Adrenal gland (tissue), 9 donors: ENCODE measurements at regions not wholly inside any gene's neighbourhood (a gene's known extent, or its start where the extent isn't known, plus 50 kb on each side); places are given as distances from the start of the nearest gene placed in this dataset.

ENCODE experiments used
- DNase-seq, 7 donors: peaks; one replicate each; pipeline ENCODE4 v3.0.0-alpha.2; 2019 to 2020
- H3K27ac ChIP-seq, 5 donors: fragments of 200-600 bp; sonication (generic) in 4 of 5; 1 replicate in 3 of 5; 2 replicates in 2 of 5; pipeline versions ENCODE4 v1.5.1 to v1.8.0; 2016 to 2020; ENCODE audit warnings: mild to moderate bottlenecking in 1 of 5
- H3K27me3 ChIP-seq: fragments of 200-600 bp; 2 replicates; pipeline ENCODE4 v1.8.0; 2021
- H3K36me3 ChIP-seq, 2 donors: fragments of 200-600 bp; replicated peaks in 1 of 2; 1 replicate in 1 of 2; 2 replicates in 1 of 2; pipeline versions ENCODE4 v1.5.1 to v1.8.0; 2018 to 2022
- H3K4me1 ChIP-seq, 2 donors: fragments of 200-600 bp; replicated peaks in 1 of 2; 1 replicate in 1 of 2; 2 replicates in 1 of 2; pipeline versions ENCODE4 v1.5.1 to v1.8.0; 2018 to 2021
- H3K4me3 ChIP-seq, 4 donors: fragments of 200-600 bp; sonication (generic) in 3 of 4; one replicate each; pipeline ENCODE4 v1.5.1; 2016 to 2018
- H3K9me3 ChIP-seq, 3 donors: fragments of 200-600 bp; sonication (generic) in 1 of 3; replicated peaks in 1 of 3; 1 replicate in 2 of 3; 2 replicates in 1 of 3; pipeline versions ENCODE4 v1.5.1 to v1.8.0; 2016 to 2021
- POLR2A ChIP-seq, 2 donors: fragments of 450-650 bp; IDR thresholded peaks; one replicate each; pipeline ENCODE4 v1.6.1; 2017; ENCODE audit warnings: antibody characterized with exemption in 2 of 2, mild to moderate bottlenecking in 2 of 2, moderate library complexity in 1 of 2
- WGBS, 4 donors: extraction: QIAGEN DNeasy Blood & Tissue Kit in 2 of 4; methylation state at CpG; one replicate each; pipeline versions ENCODE4 v1.1.5 to v1.1.7; 2013 to 2017; 5-methylcytosine and 5-hydroxymethylcytosine counted together
- intact Hi-C, 2 donors: fragments of 100-400 bp; cut with DNase I; formaldehyde crosslinking; loops; one replicate each; pipeline versions ENCODE4 v1.14.1 to v1.15.0; 2022 to 2023
- TF ChIP-seq, protein P1 (sequence below), 6 experiments: fragments of 450-650 bp in 4 of 6; fragments of 200-600 bp in 2 of 6; sonication (generic) in 1 of 6; IDR thresholded peaks; 1 replicate in 5 of 6; 2 replicates in 1 of 6; pipeline versions ENCODE4 v1.5.1 to v1.8.0; 2016 to 2021; ENCODE audit warnings: antibody characterized with exemption in 6 of 6, mild to moderate bottlenecking in 2 of 6, moderate library complexity in 1 of 6
- donor health status: healthy with polysubstance abuse.
- donor health status: Bipolar disorder and iron deficiency.
- donor health status: DM: yes; HTN: yes; CAD: no.
- donor health status: DM: no; HTN: no; CAD: no.
- donor health status: DM: no; HTN: no; CAD: no.

- TF ChIP-seq POLR2A (IDR thresholded peaks at IDR 0.05) = no peak
- TF ChIP-seq, protein P1, sequence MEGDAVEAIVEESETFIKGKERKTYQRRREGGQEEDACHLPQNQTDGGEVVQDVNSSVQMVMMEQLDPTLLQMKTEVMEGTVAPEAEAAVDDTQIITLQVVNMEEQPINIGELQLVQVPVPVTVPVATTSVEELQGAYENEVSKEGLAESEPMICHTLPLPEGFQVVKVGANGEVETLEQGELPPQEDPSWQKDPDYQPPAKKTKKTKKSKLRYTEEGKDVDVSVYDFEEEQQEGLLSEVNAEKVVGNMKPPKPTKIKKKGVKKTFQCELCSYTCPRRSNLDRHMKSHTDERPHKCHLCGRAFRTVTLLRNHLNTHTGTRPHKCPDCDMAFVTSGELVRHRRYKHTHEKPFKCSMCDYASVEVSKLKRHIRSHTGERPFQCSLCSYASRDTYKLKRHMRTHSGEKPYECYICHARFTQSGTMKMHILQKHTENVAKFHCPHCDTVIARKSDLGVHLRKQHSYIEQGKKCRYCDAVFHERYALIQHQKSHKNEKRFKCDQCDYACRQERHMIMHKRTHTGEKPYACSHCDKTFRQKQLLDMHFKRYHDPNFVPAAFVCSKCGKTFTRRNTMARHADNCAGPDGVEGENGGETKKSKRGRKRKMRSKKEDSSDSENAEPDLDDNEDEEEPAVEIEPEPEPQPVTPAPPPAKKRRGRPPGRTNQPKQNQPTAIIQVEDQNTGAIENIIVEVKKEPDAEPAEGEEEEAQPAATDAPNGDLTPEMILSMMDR (IDR thresholded peaks at IDR 0.05) = no peak
- H3K36me3 ChIP-seq = no peaks in the 10 kb centered on the region
- intact Hi-C loops = no loop called here
- DNase-seq = no peak
- H3K4me1 ChIP-seq = no peaks in the 10 kb centered on the region
- H3K27ac ChIP-seq = no peak overlapping the region
- 70 to 82% (median 75%) methylated on average over 6 of the region's 6 CpGs for WGBS, 4 donors
- no peaks in the 10 kb centered on the region for H3K27me3 ChIP-seq
- no peaks in the 10 kb centered on the region for H3K9me3 ChIP-seq
- no peak overlapping the region for H3K4me3 ChIP-seq
These were observed 243.7 kb upstream of the MGMT start for GRCh38 chr10:129223363-129223762.

GRCh38 chr10:129224065-129224464 lies 243.0 kb upstream of the MGMT start:
- H3K4me3 ChIP-seq = no peak overlapping the region
- no peaks in the 10 kb centered on the region for H3K36me3 ChIP-seq
- H3K27ac ChIP-seq = no peak overlapping the region
- no peak for DNase-seq
- 77 to 83% (median 80%) methylated on average over 4 of the region's 4 CpGs for WGBS, 4 donors
- intact Hi-C loops = no loop called here
- TF ChIP-seq, protein P1 (IDR thresholded peaks at IDR 0.05) = no peak
- TF ChIP-seq POLR2A (IDR thresholded peaks at IDR 0.05) = no peak
- no peaks in the 10 kb centered on the region for H3K27me3 ChIP-seq
- H3K9me3 ChIP-seq = no peaks in the 10 kb centered on the region
- H3K4me1 ChIP-seq = no peaks in the 10 kb centered on the region

- intact Hi-C loops = no loop called here
- H3K36me3 ChIP-seq = no peaks in the 10 kb centered on the region
- WGBS, 4 donors = 80 to 91% (median 90%) methylated on average over 9 of the region's 9 CpGs
- DNase-seq = no peak
- H3K4me3 ChIP-seq = no peak overlapping the region
- no peaks in the 10 kb centered on the region for H3K27me3 ChIP-seq
- no peak overlapping the region for H3K27ac ChIP-seq
- TF ChIP-seq, protein P1 (IDR thresholded peaks at IDR 0.05) = no peak
- no peak for TF ChIP-seq POLR2A (IDR thresholded peaks at IDR 0.05)
- no peaks in the 10 kb centered on the region for H3K9me3 ChIP-seq
- no peaks in the 10 kb centered on the region for H3K4me1 ChIP-seq
These were observed 235.2 kb upstream of the MGMT start for GRCh38 chr10:129231821-129232220.

DNA sequence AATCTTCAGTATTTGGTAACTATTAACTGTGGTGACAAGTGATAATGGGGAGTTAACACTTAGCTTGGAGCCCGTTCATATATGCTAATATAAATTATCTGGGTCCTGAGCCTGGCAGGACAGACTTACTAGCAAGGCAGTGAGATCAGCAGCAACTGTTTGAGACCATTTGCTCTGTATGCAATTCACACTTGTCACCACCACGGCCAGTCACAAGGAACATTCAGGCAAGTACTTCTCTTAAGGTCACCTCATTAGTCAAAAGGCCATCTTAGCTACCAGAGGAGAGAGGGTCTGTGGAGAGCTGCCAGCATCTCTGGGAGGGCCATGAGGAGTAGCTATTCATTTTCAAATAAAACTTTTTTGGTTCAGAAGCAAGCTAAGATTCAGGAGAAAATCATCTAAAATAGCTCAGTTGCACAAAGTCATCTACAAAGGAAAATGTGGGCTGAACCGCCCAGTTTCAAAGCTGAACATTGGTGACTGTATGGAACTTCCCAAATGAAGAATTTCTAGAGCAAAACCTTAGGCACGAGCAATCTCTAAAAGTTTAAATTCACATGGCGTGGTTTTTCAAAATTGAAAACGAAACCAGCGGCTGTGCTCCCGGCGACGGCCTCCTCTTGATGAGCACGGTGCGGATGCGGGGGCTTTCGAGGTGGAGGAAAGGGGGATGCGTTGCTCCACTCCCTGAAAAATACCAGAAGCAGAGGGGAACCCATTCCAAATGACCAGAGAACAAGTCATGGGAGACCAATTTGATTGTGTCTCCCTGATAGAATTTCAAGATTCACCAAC lies 233.5 kb upstream of the MGMT start:
- H3K9me3 ChIP-seq = no peaks in the 10 kb centered on the region
- no peak for DNase-seq
- no peak overlapping the region for H3K4me3 ChIP-seq
- 82 to 88% (median 84%) methylated on average over 15 of the region's 15 CpGs for WGBS, 4 donors
- intact Hi-C loops = no loop called here
- H3K27ac ChIP-seq = no peak overlapping the region
- no peaks in the 10 kb centered on the region for H3K4me1 ChIP-seq
- no peaks in the 10 kb centered on the region for H3K36me3 ChIP-seq
- TF ChIP-seq POLR2A (IDR thresholded peaks at IDR 0.05) = no peak
- TF ChIP-seq, protein P1 (IDR thresholded peaks at IDR 0.05) = no peak
- H3K27me3 ChIP-seq = no peaks in the 10 kb centered on the region
